ENCODE measurements at regions not wholly inside any gene's neighbourhood (a gene's known extent, or its start where the extent isn't known, plus 50 kb on each side); places are given as distances from the start of the nearest gene placed in this dataset.

DNA sequence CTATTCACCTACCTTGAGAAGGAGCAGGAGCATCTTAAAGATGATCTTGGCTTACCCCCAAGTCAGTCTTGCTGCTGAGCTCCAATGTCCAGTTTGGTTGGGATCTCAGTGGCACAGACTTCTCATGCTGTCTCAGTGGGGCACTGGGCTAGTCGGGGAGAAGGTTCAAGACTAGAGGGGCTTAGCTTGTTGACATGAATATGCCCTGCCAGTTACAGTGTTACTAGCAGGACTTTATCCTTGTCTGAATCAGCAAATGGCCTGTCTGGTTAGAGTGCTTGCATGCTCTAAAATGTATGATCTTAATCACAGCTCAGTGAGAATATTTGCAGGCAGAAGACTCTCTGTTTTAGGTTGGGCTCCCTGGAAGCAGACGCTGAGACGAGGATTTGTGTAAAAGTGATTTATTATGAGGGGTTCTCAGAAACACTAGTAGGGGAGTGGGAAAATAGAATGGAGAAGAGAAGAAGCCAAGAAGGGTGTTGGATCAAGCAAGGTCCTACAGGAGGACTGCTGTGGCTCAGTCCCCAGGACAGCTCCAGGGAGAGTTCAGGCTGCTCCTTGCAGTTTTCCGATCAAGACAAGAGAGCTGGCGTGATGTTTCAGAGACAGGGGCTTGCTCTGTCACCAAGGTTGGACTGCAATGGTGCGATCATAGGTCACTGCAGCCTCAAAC, 150.4 kb upstream of the HS3ST2 start:
- no peaks in the 10 kb centered on the region for H3K27me3 ChIP-seq (ENCODE audit: insufficient read depth)
- Mint-ChIP-seq H3K36me3 (ENCODE audit: low read depth) (no peaks in the 10 kb centered on the region), H3K27me3 (ENCODE audit: insufficient read depth, low read depth, poor library complexity) (peaks cover 1% of the 10 kb centered on the region), H3K27ac (no peak overlapping the region), H3K9me3 (no peaks in the 10 kb centered on the region), H3K4me1 (no peaks in the 10 kb centered on the region), H3K4me3 (no peak overlapping the region)
- no peaks in the 10 kb centered on the region for H3K4me1 ChIP-seq (ENCODE audit: insufficient read depth)
- peaks cover 22% of the 10 kb centered on the region for H3K9me2 ChIP-seq (ENCODE audit: insufficient read depth)
- DNase-seq (ENCODE audit: low spot score) = no peak
- H3K79me2 ChIP-seq (replicated peaks; ENCODE audit: insufficient read depth) = no peaks in the 10 kb centered on the region
- ATAC-seq = no peak
- H3K4me3 ChIP-seq = no peak overlapping the region
- H3K27ac ChIP-seq (ENCODE audit: low read depth) = no peak overlapping the region
- H2AFZ ChIP-seq = peak overlapping the region; percentile 64; the same call in 1 of the 2 replicates
- H3K4me2 ChIP-seq = no peak overlapping the region
- peaks cover 6% of the 10 kb centered on the region; the same call in 1 of the 2 replicates for H3F3A ChIP-seq (replicated peaks; ENCODE audit: low read depth)
- H3K36me3 ChIP-seq (ENCODE audit: insufficient read depth) = no peaks in the 10 kb centered on the region; the same call in 1 of the 2 replicates
- TF ChIP-seq CREB1 (CRISPR knock-in tag; IDR thresholded peaks at IDR 0.05; ENCODE audit: low read depth) (no peak), ZNF114 (CRISPR knock-in tag; IDR thresholded peaks at IDR 0.05) (no peak), EZH2 (IDR thresholded peaks at IDR 0.05; ENCODE audit: low read depth, unreplicated experiment) (no peak), STAT1 (IDR thresholded peaks at IDR 0.05; ENCODE audit: unreplicated experiment) (no peak), POLR2AphosphoS5 (IDR thresholded peaks at IDR 0.05; ENCODE audit: low read depth) (no peak), JUNB (IDR thresholded peaks at IDR 0.05; ENCODE audit: unreplicated experiment) (no peak), ZNF331 (CRISPR knock-in tag; IDR thresholded peaks at IDR 0.05; ENCODE audit: low read depth) (no peak), EZH2phosphoT487 (IDR thresholded peaks at IDR 0.05; ENCODE audit: unreplicated experiment) (no peak), NANOG (IDR thresholded peaks at IDR 0.05; ENCODE audit: borderline replicate concordance) (no peak)
- TF ChIP-seq, protein P1, sequence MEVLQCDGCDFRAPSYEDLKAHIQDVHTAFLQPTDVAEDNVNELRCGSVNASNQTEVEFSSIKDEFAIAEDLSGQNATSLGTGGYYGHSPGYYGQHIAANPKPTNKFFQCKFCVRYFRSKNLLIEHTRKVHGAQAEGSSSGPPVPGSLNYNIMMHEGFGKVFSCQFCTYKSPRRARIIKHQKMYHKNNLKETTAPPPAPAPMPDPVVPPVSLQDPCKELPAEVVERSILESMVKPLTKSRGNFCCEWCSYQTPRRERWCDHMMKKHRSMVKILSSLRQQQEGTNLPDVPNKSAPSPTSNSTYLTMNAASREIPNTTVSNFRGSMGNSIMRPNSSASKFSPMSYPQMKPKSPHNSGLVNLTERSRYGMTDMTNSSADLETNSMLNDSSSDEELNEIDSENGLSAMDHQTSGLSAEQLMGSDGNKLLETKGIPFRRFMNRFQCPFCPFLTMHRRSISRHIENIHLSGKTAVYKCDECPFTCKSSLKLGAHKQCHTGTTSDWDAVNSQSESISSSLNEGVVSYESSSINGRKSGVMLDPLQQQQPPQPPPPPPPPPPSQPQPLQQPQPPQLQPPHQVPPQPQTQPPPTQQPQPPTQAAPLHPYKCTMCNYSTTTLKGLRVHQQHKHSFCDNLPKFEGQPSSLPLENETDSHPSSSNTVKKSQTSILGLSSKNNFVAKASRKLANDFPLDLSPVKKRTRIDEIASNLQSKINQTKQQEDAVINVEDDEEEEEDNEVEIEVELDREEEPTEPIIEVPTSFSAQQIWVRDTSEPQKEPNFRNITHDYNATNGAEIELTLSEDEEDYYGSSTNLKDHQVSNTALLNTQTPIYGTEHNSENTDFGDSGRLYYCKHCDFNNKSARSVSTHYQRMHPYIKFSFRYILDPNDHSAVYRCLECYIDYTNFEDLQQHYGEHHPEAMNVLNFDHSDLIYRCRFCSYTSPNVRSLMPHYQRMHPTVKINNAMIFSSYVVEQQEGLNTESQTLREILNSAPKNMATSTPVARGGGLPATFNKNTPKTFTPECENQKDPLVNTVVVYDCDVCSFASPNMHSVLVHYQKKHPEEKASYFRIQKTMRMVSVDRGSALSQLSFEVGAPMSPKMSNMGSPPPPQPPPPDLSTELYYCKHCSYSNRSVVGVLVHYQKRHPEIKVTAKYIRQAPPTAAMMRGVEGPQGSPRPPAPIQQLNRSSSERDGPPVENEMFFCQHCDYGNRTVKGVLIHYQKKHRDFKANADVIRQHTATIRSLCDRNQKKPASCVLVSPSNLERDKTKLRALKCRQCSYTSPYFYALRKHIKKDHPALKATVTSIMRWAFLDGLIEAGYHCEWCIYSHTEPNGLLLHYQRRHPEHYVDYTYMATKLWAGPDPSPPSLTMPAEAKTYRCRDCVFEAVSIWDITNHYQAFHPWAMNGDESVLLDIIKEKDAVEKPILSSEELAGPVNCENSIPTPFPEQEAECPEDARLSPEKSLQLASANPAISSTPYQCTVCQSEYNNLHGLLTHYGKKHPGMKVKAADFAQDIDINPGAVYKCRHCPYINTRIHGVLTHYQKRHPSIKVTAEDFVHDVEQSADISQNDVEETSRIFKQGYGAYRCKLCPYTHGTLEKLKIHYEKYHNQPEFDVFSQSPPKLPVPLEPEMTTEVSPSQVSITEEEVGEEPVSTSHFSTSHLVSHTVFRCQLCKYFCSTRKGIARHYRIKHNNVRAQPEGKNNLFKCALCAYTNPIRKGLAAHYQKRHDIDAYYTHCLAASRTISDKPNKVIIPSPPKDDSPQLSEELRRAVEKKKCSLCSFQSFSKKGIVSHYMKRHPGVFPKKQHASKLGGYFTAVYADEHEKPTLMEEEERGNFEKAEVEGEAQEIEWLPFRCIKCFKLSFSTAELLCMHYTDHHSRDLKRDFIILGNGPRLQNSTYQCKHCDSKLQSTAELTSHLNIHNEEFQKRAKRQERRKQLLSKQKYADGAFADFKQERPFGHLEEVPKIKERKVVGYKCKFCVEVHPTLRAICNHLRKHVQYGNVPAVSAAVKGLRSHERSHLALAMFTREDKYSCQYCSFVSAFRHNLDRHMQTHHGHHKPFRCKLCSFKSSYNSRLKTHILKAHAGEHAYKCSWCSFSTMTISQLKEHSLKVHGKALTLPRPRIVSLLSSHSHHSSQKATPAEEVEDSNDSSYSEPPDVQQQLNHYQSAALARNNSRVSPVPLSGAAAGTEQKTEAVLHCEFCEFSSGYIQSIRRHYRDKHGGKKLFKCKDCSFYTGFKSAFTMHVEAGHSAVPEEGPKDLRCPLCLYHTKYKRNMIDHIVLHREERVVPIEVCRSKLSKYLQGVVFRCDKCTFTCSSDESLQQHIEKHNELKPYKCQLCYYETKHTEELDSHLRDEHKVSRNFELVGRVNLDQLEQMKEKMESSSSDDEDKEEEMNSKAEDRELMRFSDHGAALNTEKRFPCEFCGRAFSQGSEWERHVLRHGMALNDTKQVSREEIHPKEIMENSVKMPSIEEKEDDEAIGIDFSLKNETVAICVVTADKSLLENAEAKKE (CRISPR knock-in tag; IDR thresholded peaks at IDR 0.05) = no peak
- TF ChIP-seq, protein P2, sequence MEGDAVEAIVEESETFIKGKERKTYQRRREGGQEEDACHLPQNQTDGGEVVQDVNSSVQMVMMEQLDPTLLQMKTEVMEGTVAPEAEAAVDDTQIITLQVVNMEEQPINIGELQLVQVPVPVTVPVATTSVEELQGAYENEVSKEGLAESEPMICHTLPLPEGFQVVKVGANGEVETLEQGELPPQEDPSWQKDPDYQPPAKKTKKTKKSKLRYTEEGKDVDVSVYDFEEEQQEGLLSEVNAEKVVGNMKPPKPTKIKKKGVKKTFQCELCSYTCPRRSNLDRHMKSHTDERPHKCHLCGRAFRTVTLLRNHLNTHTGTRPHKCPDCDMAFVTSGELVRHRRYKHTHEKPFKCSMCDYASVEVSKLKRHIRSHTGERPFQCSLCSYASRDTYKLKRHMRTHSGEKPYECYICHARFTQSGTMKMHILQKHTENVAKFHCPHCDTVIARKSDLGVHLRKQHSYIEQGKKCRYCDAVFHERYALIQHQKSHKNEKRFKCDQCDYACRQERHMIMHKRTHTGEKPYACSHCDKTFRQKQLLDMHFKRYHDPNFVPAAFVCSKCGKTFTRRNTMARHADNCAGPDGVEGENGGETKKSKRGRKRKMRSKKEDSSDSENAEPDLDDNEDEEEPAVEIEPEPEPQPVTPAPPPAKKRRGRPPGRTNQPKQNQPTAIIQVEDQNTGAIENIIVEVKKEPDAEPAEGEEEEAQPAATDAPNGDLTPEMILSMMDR (conservative IDR thresholded peaks at IDR 0.05; ENCODE audit: low read depth in 2 of 2) = no peak
- TF ChIP-seq, protein P3, sequence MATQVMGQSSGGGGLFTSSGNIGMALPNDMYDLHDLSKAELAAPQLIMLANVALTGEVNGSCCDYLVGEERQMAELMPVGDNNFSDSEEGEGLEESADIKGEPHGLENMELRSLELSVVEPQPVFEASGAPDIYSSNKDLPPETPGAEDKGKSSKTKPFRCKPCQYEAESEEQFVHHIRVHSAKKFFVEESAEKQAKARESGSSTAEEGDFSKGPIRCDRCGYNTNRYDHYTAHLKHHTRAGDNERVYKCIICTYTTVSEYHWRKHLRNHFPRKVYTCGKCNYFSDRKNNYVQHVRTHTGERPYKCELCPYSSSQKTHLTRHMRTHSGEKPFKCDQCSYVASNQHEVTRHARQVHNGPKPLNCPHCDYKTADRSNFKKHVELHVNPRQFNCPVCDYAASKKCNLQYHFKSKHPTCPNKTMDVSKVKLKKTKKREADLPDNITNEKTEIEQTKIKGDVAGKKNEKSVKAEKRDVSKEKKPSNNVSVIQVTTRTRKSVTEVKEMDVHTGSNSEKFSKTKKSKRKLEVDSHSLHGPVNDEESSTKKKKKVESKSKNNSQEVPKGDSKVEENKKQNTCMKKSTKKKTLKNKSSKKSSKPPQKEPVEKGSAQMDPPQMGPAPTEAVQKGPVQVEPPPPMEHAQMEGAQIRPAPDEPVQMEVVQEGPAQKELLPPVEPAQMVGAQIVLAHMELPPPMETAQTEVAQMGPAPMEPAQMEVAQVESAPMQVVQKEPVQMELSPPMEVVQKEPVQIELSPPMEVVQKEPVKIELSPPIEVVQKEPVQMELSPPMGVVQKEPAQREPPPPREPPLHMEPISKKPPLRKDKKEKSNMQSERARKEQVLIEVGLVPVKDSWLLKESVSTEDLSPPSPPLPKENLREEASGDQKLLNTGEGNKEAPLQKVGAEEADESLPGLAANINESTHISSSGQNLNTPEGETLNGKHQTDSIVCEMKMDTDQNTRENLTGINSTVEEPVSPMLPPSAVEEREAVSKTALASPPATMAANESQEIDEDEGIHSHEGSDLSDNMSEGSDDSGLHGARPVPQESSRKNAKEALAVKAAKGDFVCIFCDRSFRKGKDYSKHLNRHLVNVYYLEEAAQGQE (IDR thresholded peaks at IDR 0.05; ENCODE audit: unreplicated experiment) = no peak
- TF ChIP-seq, protein P4, sequence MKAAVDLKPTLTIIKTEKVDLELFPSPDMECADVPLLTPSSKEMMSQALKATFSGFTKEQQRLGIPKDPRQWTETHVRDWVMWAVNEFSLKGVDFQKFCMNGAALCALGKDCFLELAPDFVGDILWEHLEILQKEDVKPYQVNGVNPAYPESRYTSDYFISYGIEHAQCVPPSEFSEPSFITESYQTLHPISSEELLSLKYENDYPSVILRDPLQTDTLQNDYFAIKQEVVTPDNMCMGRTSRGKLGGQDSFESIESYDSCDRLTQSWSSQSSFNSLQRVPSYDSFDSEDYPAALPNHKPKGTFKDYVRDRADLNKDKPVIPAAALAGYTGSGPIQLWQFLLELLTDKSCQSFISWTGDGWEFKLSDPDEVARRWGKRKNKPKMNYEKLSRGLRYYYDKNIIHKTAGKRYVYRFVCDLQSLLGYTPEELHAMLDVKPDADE (IDR thresholded peaks at IDR 0.05) = no peak
- no peaks in the 10 kb centered on the region for H4K20me1 ChIP-seq (replicated peaks; ENCODE audit: insufficient read depth)
